ENCODE measurements at regions not wholly inside any gene's neighbourhood (a gene's known extent, or its start where the extent isn't known, plus 50 kb on each side); places are given as distances from the start of the nearest gene placed in this dataset.
A peak's percentile ranks its signal among the peaks of the same experiment; 100 is the strongest.

- no peak for DNase-seq
Observed at GRCh38 chr12:39124768-39125167, 219.4 kb upstream of the CPNE8 start.

GRCh38 chr12:39123580-39124253 is 218.3 kb upstream of the CPNE8 start:
- no peak for DNase-seq

- DNase-seq, result no peak
Observed at GRCh38 chr12:39122562-39123204, 217.3 kb upstream of the CPNE8 start.

- peak; percentile 7 for DNase-seq
Observed at GRCh38 chr12:39116861-39117260, 211.5 kb upstream of the CPNE8 start.

- no peak for DNase-seq
Observed at GRCh38 chr12:39112064-39112463, 206.7 kb upstream of the CPNE8 start.

- no peak for DNase-seq
Observed at GRCh38 chr12:39105111-39105510, 199.7 kb upstream of the CPNE8 start.

GRCh38 chr12:39103552-39104165 is 198.3 kb upstream of the CPNE8 start:
- DNase-seq, result peak; percentile 69

GRCh38 chr12:39102474-39103209 is 197.3 kb upstream of the CPNE8 start:
- DNase-seq, result no peak

GRCh38 chr12:39095636-39096330 is 190.4 kb upstream of the CPNE8 start:
- DNase-seq, result no peak

- no peak for DNase-seq
Observed at GRCh38 chr12:39081910-39082309, 176.5 kb upstream of the CPNE8 start.

GRCh38 chr12:39077226-39077625 is 171.8 kb upstream of the CPNE8 start:
- DNase-seq, result no peak

GRCh38 chr12:39074063-39074462 is 168.7 kb upstream of the CPNE8 start:
- DNase-seq, result no peak

GRCh38 chr12:39072658-39073057 is 167.3 kb upstream of the CPNE8 start:
- no peak for DNase-seq

GRCh38 chr12:39071611-39072010 is 166.2 kb upstream of the CPNE8 start:
- DNase-seq, result no peak

- no peak for DNase-seq
Observed at GRCh38 chr12:39070775-39071174, 165.4 kb upstream of the CPNE8 start.

GRCh38 chr12:39065455-39065854 is 160.1 kb upstream of the CPNE8 start:
- no peak for DNase-seq

- no peak for DNase-seq
Observed at GRCh38 chr12:39064708-39065107, 159.3 kb upstream of the CPNE8 start.

GRCh38 chr12:39062266-39062996 is 157.0 kb upstream of the CPNE8 start:
- no peak for DNase-seq

- no peak for DNase-seq
Observed at GRCh38 chr12:39061576-39061975, 156.2 kb upstream of the CPNE8 start.

- DNase-seq, result no peak
Observed at GRCh38 chr12:39048395-39048794, 143.0 kb upstream of the CPNE8 start.

GRCh38 chr12:39047539-39048262 is 142.3 kb upstream of the CPNE8 start:
- no peak for DNase-seq

GRCh38 chr12:39044754-39045153 is 139.4 kb upstream of the CPNE8 start:
- DNase-seq, result no peak

Measured in NCI-H1105 (cell line).